Esophagus muscularis mucosa (tissue), 4 donors: ENCODE measurements at regions not wholly inside any gene's neighbourhood (a gene's known extent, or its start where the extent isn't known, plus 50 kb on each side); places are given as distances from the start of the nearest gene placed in this dataset.

ENCODE experiments used
- CTCF ChIP-seq, 3 experiments: fragments of 200-600 bp in 2 of 3; fragments of 450-650 bp in 1 of 3; sonication (generic) in 2 of 3; IDR thresholded peaks; one replicate each; pipeline ENCODE4 v1.5.1; 2017 to 2019; ENCODE audit warnings: antibody characterized with exemption in 3 of 3, mild to moderate bottlenecking in 2 of 3, moderate library complexity in 1 of 3
- EP300 ChIP-seq: sonication (generic); formaldehyde crosslinking; IDR thresholded peaks from one replicate; pipeline ENCODE4 v1.6.1; 2017; ENCODE audit warnings: antibody characterized with exemption
- POLR2A ChIP-seq: fragments of 450-650 bp; IDR thresholded peaks from one replicate; pipeline ENCODE4 v1.6.1; 2017; ENCODE audit warnings: antibody characterized with exemption, moderate library complexity, mild to moderate bottlenecking, low read depth
- POLR2AphosphoS5 ChIP-seq, 2 donors: sonication (generic); formaldehyde crosslinking; IDR thresholded peaks; one replicate each; pipeline ENCODE4 v1.6.1; 2017; ENCODE audit warnings: antibody characterized with exemption in 2 of 2

GRCh38 chr2:59968441-59968840 is 585.0 kb downstream of the BCL11A start:
- TF ChIP-seq POLR2A (no peak), EP300 (no peak), CTCF (IDR thresholded peaks at IDR 0.05) (no peak), POLR2AphosphoS5 (IDR thresholded peaks at IDR 0.05) (no peak)
